ENCODE measurements at regions not wholly inside any gene's neighbourhood (a gene's known extent, or its start where the extent isn't known, plus 50 kb on each side); places are given as distances from the start of the nearest gene placed in this dataset.

GRCh38 chr7:53965716-53966115 lies 576.5 kb upstream of the VSTM2A start:
- TF ChIP-seq EZH2 (IDR thresholded peaks at IDR 0.05; ENCODE audit: insufficient read depth, poor library complexity, severe bottlenecking) (no peak), EZH2phosphoT487 (IDR thresholded peaks at IDR 0.05; ENCODE audit: insufficient read depth, low read depth) (no peak)
